Loucy (cell line): ENCODE measurements at regions not wholly inside any gene's neighbourhood (a gene's known extent, or its start where the extent isn't known, plus 50 kb on each side); places are given as distances from the start of the nearest gene placed in this dataset.

Experiments
- EZH2phosphoT487 ChIP-seq: fragments of 200-600 bp; IDR thresholded peaks from 2 replicates; pipeline ENCODE4 v1.6.1; 2018; ENCODE audit warnings: antibody characterized with exemption, mild to moderate bottlenecking, moderate library complexity, borderline replicate concordance
- TF ChIP-seq, protein P1 (sequence below): fragments of 200-600 bp; sonication (generic); conservative IDR thresholded peaks from 2 replicates; pipeline ENCODE4 v1.5.1; 2014; ENCODE audit warnings: mild to moderate bottlenecking, antibody characterized with exemption, low read length

- TF ChIP-seq, protein P1, sequence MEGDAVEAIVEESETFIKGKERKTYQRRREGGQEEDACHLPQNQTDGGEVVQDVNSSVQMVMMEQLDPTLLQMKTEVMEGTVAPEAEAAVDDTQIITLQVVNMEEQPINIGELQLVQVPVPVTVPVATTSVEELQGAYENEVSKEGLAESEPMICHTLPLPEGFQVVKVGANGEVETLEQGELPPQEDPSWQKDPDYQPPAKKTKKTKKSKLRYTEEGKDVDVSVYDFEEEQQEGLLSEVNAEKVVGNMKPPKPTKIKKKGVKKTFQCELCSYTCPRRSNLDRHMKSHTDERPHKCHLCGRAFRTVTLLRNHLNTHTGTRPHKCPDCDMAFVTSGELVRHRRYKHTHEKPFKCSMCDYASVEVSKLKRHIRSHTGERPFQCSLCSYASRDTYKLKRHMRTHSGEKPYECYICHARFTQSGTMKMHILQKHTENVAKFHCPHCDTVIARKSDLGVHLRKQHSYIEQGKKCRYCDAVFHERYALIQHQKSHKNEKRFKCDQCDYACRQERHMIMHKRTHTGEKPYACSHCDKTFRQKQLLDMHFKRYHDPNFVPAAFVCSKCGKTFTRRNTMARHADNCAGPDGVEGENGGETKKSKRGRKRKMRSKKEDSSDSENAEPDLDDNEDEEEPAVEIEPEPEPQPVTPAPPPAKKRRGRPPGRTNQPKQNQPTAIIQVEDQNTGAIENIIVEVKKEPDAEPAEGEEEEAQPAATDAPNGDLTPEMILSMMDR, result no peak
- TF ChIP-seq EZH2phosphoT487, result no peak
These were observed 1486.8 kb downstream of the EFNB2 start for GRCh38 chr13:105048677-105049076.
